ENCODE measurements at regions not wholly inside any gene's neighbourhood (a gene's known extent, or its start where the extent isn't known, plus 50 kb on each side); places are given as distances from the start of the nearest gene placed in this dataset.

- TF ChIP-seq ZNF274 (IDR thresholded peaks at IDR 0.05; ENCODE audit: low read depth, low read length) = no peak
- no peak for TF ChIP-seq YY1 (IDR thresholded peaks at IDR 0.05; ENCODE audit: insufficient read depth, insufficient read length)
Observed at GRCh38 chr2:225998653-225999052, 599.1 kb downstream of the NYAP2 start.
